ENCODE measurements at regions not wholly inside any gene's neighbourhood (a gene's known extent, or its start where the extent isn't known, plus 50 kb on each side); places are given as distances from the start of the nearest gene placed in this dataset.
"Not testable (repeated sequence)": the region's sequence is repeated elsewhere in the genome, so short reads cannot be mapped to it uniquely, and the experiment has no call there.

DNA sequence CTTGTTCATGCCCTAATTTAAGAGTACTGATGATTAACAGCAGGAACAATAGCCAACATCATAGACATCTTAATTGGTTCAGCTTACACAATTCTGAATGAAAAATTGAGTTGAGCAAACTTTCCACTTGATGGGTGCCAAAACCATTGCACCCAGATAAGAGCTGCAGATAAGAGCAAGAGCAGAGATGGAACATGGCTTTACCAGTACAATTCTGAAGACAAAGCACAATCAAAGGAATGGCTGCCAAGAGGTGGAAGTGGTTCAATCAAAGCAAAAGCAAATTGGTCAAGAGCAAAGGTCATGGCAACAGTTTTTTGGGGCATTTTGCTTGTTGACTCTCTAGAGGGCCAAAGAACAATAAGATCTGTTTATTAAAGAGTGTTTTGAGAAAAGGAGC, 65.6 kb upstream of the ATP5MC3 start:
- TF ChIP-seq, protein P1, sequence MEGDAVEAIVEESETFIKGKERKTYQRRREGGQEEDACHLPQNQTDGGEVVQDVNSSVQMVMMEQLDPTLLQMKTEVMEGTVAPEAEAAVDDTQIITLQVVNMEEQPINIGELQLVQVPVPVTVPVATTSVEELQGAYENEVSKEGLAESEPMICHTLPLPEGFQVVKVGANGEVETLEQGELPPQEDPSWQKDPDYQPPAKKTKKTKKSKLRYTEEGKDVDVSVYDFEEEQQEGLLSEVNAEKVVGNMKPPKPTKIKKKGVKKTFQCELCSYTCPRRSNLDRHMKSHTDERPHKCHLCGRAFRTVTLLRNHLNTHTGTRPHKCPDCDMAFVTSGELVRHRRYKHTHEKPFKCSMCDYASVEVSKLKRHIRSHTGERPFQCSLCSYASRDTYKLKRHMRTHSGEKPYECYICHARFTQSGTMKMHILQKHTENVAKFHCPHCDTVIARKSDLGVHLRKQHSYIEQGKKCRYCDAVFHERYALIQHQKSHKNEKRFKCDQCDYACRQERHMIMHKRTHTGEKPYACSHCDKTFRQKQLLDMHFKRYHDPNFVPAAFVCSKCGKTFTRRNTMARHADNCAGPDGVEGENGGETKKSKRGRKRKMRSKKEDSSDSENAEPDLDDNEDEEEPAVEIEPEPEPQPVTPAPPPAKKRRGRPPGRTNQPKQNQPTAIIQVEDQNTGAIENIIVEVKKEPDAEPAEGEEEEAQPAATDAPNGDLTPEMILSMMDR (IDR thresholded peaks at IDR 0.05; ENCODE audit: extremely low read depth, missing control alignments) = no peak

DNA sequence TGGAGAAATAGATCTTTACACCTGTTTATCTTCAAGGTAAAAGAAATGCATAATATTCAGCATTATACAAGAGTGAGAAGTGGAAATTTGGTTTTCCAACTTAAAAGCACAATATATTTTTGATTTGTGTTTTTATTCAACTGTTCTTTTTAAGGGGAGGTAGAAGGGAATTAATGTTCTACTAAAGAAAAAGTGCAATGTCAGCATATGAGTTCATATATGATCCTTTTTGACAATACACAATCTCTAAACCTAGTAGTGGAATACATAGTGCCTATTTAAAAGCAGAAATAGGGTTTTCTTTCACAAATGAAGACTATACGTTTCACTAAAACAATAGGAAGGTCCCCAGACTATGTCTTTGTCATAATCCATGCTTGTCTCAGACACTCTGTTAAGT, 63.2 kb upstream of the ATP5MC3 start:
- TF ChIP-seq, protein P1 (IDR thresholded peaks at IDR 0.05; ENCODE audit: extremely low read depth, missing control alignments) = no peak
- no peak for DNase-seq (ENCODE audit: low spot score)

More for the DNA sequence above, 65.6 kb upstream of the ATP5MC3 start:
- no peak for DNase-seq (ENCODE audit: low spot score)

DNA sequence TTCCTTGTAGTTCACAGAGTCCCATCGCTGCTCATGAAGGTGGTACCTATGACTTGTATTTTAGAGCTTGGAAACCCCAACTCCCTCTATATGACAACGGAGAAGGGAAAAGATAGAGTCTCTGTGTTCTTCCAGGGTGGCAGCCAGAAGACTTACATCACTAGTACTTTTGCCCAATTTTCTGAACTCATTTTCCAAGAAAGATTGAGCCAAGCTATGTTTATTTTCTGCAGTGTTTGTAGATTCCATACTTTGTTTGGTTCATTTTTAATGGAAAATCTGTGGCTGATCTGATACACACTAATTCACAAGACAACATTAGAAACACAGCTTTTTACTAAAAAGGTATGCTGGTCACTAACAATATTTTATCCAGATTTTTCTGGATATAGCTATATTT, 60.2 kb upstream of the ATP5MC3 start:
- TF ChIP-seq, protein P1 (IDR thresholded peaks at IDR 0.05; ENCODE audit: extremely low read depth, missing control alignments) = no peak
- DNase-seq (ENCODE audit: low spot score) = no peak

DNA sequence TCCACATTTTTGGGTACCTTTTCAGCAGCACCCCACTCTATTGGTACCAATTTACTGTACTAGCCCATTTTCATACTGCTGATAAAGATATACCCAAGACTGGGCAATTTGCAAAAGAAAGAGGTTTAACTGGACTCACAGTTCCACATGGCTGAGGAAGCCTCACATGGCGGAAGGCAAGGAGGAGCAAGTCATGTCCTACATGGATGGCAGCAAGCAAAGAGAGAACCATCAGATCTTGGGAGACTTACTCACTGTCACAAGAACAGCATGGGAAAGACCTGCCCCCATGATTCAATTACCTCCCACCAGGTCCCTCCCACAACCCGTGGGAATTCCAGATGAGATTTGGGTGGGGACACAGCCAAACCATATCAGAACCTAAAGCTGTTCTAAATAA, 58.5 kb upstream of the ATP5MC3 start:
- DNase-seq (ENCODE audit: low spot score) = not testable (repeated sequence)

DNA sequence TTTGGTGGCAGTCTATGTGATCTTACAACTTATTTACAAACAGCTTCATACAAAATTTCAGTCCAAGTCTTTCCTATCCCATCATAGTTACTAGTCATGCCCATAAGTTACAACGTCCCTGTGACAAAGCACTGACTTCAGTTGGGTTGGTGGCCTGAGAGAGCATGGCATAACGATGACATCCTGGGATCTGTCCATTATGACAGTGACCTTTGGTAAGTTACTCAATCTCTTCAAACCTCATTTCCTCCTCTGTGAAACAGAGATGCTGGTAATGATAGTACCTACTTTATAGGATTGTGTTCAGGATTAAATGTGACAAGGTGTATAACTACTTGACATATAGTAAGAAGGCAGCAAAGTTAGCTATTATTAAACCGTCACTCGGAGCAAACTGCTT, 55.4 kb upstream of the ATP5MC3 start:
- TF ChIP-seq, protein P1 (IDR thresholded peaks at IDR 0.05; ENCODE audit: extremely low read depth, missing control alignments) = no peak
- no peak for DNase-seq (ENCODE audit: low spot score)

DNA sequence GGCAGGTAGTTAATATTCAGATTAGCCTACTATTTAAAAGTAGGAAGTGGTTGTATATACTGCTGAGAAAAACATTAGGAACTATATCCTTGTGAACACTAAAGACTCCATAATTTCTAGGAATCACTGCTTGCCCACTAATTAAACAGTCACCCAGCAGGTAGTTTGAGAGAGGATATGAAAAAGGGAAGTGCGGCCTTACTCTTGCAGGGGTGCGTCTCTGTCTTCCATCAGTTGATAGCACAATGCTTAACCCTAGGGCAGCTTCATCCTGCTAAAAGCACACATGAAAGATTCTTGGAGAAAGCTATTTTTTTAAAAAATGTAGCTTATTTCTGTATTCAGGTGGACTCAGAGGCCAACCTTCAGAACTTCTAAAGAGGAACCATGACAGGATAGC, 53.1 kb upstream of the ATP5MC3 start:
- no peak for DNase-seq (ENCODE audit: low spot score)
- TF ChIP-seq, protein P1 (IDR thresholded peaks at IDR 0.05; ENCODE audit: extremely low read depth, missing control alignments) = no peak

DNA sequence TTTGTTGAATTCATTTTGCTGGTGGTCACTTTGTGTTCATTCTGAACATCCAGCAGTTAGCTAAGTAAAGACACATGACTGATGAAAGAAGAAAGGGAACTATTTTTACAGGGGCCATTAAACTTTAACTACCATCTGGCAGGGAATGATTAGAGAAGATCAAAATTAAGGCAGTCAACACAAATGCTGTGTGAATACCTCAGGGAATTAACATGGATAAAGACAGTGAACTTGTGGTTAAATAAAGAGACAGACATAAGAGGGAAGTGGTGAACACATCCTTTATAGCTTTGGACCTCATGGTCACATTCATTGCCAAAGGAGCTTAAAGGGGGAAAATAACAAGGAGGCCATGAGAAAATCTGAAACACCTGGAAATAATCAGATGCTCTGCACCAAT, 52.6 kb upstream of the ATP5MC3 start:
- DNase-seq (ENCODE audit: low spot score) = no peak
- TF ChIP-seq, protein P1 (IDR thresholded peaks at IDR 0.05; ENCODE audit: extremely low read depth, missing control alignments) = no peak

DNA sequence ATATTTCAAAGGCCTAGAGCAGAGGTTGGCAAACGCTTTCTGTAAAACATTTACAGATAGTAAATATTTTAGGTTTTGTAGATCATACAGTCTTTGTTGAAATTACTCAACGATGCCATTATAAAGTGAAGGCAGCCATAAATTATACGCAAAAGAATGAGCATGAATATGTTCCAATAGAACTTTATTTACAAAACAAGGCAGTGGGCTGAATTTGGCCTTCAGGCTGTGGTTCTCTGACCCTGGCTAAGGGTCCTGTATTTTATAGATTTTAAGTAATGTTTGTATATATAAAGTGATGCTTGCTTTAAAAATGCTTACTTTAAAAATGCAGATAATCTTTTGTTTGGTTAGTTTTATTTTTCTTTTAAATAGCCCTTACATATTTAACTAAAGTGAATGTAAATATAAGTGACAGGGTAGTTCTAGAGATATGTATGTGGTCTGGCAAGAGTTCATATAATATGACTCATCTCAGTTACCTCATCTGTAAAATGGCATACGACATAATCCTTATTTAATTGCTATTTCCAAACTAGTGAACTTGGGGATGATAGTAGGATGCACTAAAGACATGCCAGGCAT, 51.7 kb upstream of the ATP5MC3 start:
- no peak for DNase-seq (ENCODE audit: low spot score)
- TF ChIP-seq, protein P1 (IDR thresholded peaks at IDR 0.05; ENCODE audit: extremely low read depth, missing control alignments) = no peak

All from GM20000 (cell line).